MCF 10A (cell line): ENCODE measurements at regions not wholly inside any gene's neighbourhood (a gene's known extent, or its start where the extent isn't known, plus 50 kb on each side); places are given as distances from the start of the nearest gene placed in this dataset.

Source experiments
- BruUV-seq: library from RNA; stranded (reverse); fragments of 400-500 nt; replicated peaks from 2 replicates; lab custom pipeline; 2021; lab: Mats Ljungman, UMichigan
- CTCF ChIA-PET: fragments of 300-600 bp; sonication (Branson Sonifier 250); formaldehyde crosslinking; extraction: SDS; loops from one replicate; lab custom pipeline; 2021; ENCODE audit warnings: antibody characterized with exemption, inconsistent platforms; lab: Yijun Ruan, JAX
- POLR2A ChIA-PET: fragments of 300-600, 350-650 bp; sonication (Branson Sonifier 250); formaldehyde crosslinking; extraction: SDS; loops from one replicate; lab custom pipeline; 2020; ENCODE audit warnings: antibody characterized with exemption, inconsistent platforms; lab: Yijun Ruan, JAX
- DNase-seq: peaks from one replicate; pipeline ENCODE4 v3.0.0-alpha.2; 2018; ENCODE audit not compliant: unreplicated experiment
- H3K27ac Mint-ChIP-seq: one replicate; pipeline ENCODE4 v1.8.0; 2022; ENCODE audit warnings: mild to moderate bottlenecking, low read depth, mixed read lengths; ENCODE audit not compliant: unreplicated experiment
- H3K27me3 Mint-ChIP-seq: one replicate; pipeline ENCODE4 v1.8.0; 2022; ENCODE audit warnings: mixed read lengths; ENCODE audit not compliant: insufficient read depth, unreplicated experiment
- H3K36me3 Mint-ChIP-seq: one replicate; pipeline ENCODE4 v1.8.0; 2022; ENCODE audit warnings: mild to moderate bottlenecking, moderate library complexity, mixed read lengths; ENCODE audit not compliant: insufficient read depth, unreplicated experiment
- H3K4me1 Mint-ChIP-seq: one replicate; pipeline ENCODE4 v1.8.0; 2022; ENCODE audit warnings: mixed read lengths; ENCODE audit not compliant: insufficient read depth, unreplicated experiment
- H3K4me3 Mint-ChIP-seq: one replicate; pipeline ENCODE4 v1.8.0; 2022; ENCODE audit warnings: mild to moderate bottlenecking, moderate library complexity, mixed read lengths; ENCODE audit not compliant: unreplicated experiment
- H3K9me3 Mint-ChIP-seq: one replicate; pipeline ENCODE4 v1.8.0; 2022; ENCODE audit warnings: mixed read lengths; ENCODE audit not compliant: unreplicated experiment
- CTCF ChIP-seq: fragments of 200-600 bp; IDR thresholded peaks from one replicate; pipeline ENCODE4 v1.8.0; 2022; ENCODE audit warnings: antibody characterized with exemption, mild to moderate bottlenecking; ENCODE audit not compliant: unreplicated experiment
- intact Hi-C: fragments of 100-400 bp; cut with micrococcal nuclease; formaldehyde crosslinking; loops from 2 replicates; pipeline ENCODE4 v1.14.1; 2022

- H3K9me3 Mint-ChIP-seq: peaks cover 39% of the 10 kb centered on the region
- H3K27ac Mint-ChIP-seq: no peak overlapping the region
- intact Hi-C loops: no loop called here
- CTCF ChIA-PET: interaction anchor here (0.5 to 0.7 kb wide), 2 partner anchors 9 to 93 kb away, joined by 3 read pairs; no protein-coding TSS in a partner anchor
- POLR2A ChIA-PET: no interaction called here
- peaks cover 5% of the 10 kb centered on the region for H3K36me3 Mint-ChIP-seq
- no peak overlapping the region for H3K4me3 Mint-ChIP-seq
- H3K4me1 Mint-ChIP-seq: no peaks in the 10 kb centered on the region
- no peaks in the 10 kb centered on the region for H3K27me3 Mint-ChIP-seq
- DNase-seq: no peak
- TF ChIP-seq CTCF: no peak
- no TSS peak for BruUV-seq
Observed at GRCh38 chr12:5189173-5189572, 145.5 kb downstream of the KCNA5 start.

DNA sequence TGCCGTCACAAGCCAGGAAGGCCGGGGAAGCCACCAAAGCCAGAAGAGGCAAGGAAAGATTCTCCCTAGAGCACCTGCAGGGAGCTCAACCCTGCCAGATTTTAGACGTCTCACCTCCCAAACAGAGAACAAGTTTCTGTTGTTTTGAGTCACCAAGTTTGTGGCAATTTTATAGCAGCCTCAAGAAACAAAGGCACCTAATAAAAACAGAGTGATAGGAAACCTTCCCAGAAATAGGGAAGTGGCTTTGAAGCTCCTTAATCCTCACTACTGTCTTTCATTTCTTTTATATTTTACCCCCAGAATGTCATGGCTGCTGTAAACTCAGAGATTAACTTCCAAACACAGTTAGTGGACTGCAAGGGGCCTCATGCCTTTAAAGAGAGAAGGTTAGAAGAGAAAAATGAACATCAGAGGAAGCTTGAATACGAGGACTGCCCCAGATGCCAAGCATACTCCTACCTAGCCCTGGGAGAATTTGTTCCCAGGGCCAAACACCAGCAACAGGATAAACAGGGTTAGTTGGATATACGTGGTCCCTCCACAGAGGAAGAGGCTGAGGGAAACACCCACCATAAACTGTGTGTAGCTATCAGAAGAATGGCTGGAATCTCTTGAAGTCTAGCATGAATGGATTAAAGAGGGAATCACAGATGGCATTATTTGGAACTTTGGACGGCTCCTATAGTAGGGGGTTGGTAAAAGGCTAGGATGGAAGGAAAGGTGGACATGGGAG, 148.3 kb downstream of the KCNA5 start:
- no peak overlapping the region for H3K4me3 Mint-ChIP-seq
- H3K27me3 Mint-ChIP-seq: no peaks in the 10 kb centered on the region
- no peak overlapping the region for H3K27ac Mint-ChIP-seq
- ChIA-PET POLR2A (no interaction called here), CTCF (no interaction called here)
- no peaks in the 10 kb centered on the region for H3K36me3 Mint-ChIP-seq
- no peaks in the 10 kb centered on the region for H3K4me1 Mint-ChIP-seq
- no peak for TF ChIP-seq CTCF
- peaks cover 52% of the 10 kb centered on the region for H3K9me3 Mint-ChIP-seq
- no peak for DNase-seq
- BruUV-seq: no TSS peak
- intact Hi-C loops: no loop called here

DNA sequence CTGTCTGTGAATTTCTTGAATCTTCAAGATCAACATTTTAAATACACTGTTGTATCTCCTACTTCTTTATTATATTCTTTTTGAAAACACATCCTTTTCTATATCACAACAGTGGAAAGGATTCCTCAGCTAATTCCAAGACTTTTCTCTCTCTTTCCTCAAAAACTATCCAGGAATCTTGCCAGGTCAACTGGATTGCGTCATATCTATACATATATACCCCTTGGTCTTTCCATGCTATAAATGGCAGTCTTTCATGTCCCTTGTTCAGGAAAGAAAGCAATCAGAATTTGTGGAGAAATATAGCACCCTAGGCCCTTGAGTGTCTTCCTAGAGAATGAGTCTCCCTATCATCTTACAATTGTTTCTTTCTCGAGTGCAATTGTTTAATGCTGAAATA, 149.0 kb downstream of the KCNA5 start:
- Mint-ChIP-seq H3K27me3 (no peaks in the 10 kb centered on the region), H3K9me3 (peaks cover 59% of the 10 kb centered on the region), H3K36me3 (no peaks in the 10 kb centered on the region), H3K4me3 (no peak overlapping the region), H3K4me1 (no peaks in the 10 kb centered on the region), H3K27ac (no peak overlapping the region)
- ChIA-PET POLR2A (no interaction called here), CTCF (no interaction called here)
- DNase-seq: no peak
- intact Hi-C loops: no loop called here
- TF ChIP-seq CTCF: no peak
- BruUV-seq: no TSS peak

DNA sequence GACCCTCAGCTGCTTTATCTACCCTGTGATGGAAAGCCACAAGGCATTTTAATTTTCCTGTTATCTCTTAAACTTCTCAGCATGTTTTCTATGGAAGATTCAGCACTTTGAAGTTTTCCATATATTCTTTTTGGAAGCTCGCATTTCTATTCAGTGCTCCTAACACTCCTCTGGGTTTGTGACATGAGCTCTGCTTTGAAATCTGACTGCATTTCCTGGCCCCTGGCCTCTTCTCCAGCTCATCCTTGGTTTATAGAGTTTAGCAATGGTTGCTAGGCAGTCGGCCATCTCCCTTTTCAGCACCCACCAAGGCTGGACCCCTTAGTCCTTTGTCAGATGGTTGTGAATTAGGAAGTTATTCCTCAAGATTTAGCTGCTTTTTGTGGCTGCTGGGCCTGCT, 150.6 kb downstream of the KCNA5 start:
- CTCF ChIA-PET: interaction anchor here (0.6 kb wide), 1 partner anchor 9 kb away, joined by 3 read pairs; no protein-coding TSS in a partner anchor

More for the DNA sequence above, 150.6 kb downstream of the KCNA5 start:
- H3K36me3 Mint-ChIP-seq: no peaks in the 10 kb centered on the region
- no TSS peak for BruUV-seq
- intact Hi-C loops: no loop called here
- peaks cover 46% of the 10 kb centered on the region for H3K9me3 Mint-ChIP-seq
- DNase-seq: no peak
- H3K27me3 Mint-ChIP-seq: no peaks in the 10 kb centered on the region
- no peak overlapping the region for H3K27ac Mint-ChIP-seq
- TF ChIP-seq CTCF: no peak
- POLR2A ChIA-PET: interaction anchor here (0.7 kb wide), 1 partner anchor 179 kb away, joined by 3 read pairs; no protein-coding TSS in a partner anchor
- no peaks in the 10 kb centered on the region for H3K4me1 Mint-ChIP-seq
- H3K4me3 Mint-ChIP-seq: no peak overlapping the region
